ENCODE measurements at regions not wholly inside any gene's neighbourhood (a gene's known extent, or its start where the extent isn't known, plus 50 kb on each side); places are given as distances from the start of the nearest gene placed in this dataset.

DNA sequence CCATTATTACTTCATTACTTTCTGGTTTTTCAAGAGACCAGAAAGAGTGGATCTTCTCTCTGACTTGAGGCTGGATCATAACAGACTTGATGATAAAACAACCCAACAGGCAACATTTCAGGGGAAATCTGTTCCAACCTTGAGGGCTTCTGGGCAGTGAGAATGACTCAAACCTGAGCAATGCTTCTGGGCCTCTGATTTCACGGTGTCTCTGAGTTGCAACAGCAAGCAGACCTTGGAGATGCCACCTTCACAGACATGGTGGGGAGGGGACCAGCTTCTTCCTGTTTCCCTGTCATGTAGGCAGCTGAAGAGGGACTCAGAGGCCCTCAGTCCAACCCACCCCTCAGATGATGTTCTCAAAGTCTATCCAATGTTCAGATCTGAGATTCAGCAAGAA is 104.0 kb downstream of the ABHD5 start:
- FAIRE-seq, result peak; percentile 91
- dilution Hi-C loops (cut with MboI; ENCODE audit: extremely low pct_ligation_motif_present, low sequenced_read_pairs), result no loop called here

DNA sequence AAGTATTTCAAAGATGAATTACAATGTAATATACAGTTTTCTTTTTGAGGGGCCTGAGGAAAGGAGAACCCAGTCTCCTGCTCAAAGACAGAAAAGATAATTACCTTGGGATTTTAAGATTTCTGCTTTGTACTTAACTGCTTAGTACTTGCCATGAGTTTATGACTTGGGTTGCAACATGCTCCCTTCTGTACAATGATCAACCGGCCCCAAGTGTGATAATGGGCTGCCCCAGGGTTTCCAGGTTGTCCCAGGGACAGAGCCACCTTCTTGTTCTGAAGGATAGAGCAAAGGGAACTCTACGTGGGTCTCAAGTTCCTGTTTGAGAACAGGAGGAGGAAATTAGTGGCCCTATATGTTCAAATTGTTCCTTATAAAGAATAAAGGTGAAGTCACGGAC is 104.8 kb downstream of the ABHD5 start:
- Histone ChIP-seq H3K9ac (ENCODE audit: control insufficient read depth, extremely low read depth, insufficient read depth, low read length) (no peak overlapping the region), H3K4me3 (ENCODE audit: control insufficient read depth in 2 of 3, extremely low read depth in 1 of 3, insufficient read depth in 2 of 3, low read depth in 1 of 3, low read length in 3 of 3) (no peak overlapping the region), H3K9me1 (ENCODE audit: control insufficient read depth, extremely low read depth, insufficient read depth, low read length) (no peaks in the 10 kb centered on the region), H2AFZ (ENCODE audit: control insufficient read depth, low read length) (no peak overlapping the region), H3K4me1 (ENCODE audit: control insufficient read depth, extremely low read depth, insufficient read depth, low read length) (peaks cover 28% of the 10 kb centered on the region), H3K27ac (ENCODE audit: control insufficient read depth, insufficient read depth, low read length) (peak overlapping the region; percentile 65), H3K36me3 (ENCODE audit: control insufficient read depth in 2 of 2, extremely low read depth in 1 of 2, insufficient read depth in 2 of 2, low read length in 2 of 2) (no peaks in the 10 kb centered on the region), H3K9me3 (ENCODE audit: control insufficient read depth, low read depth, low read length) (no peaks in the 10 kb centered on the region), H3K4me2 (ENCODE audit: control insufficient read depth, extremely low read depth, insufficient read depth, low read depth, low read length) (no peak overlapping the region), H4K20me1 (ENCODE audit: control insufficient read depth, extremely low read depth, insufficient read depth, low read length) (no peaks in the 10 kb centered on the region), H3K79me2 (ENCODE audit: control insufficient read depth, insufficient read depth, low read length) (no peaks in the 10 kb centered on the region), H3K27me3 (ENCODE audit: control insufficient read depth, extremely low read depth, insufficient read depth, low read length) (no peaks in the 10 kb centered on the region)
- dilution Hi-C loops (cut with MboI; ENCODE audit: extremely low pct_ligation_motif_present, low sequenced_read_pairs), result no loop called here
- TF ChIP-seq EZH2 (IDR thresholded peaks at IDR 0.05; ENCODE audit: low read length), result no peak
- TF ChIP-seq, protein P1, sequence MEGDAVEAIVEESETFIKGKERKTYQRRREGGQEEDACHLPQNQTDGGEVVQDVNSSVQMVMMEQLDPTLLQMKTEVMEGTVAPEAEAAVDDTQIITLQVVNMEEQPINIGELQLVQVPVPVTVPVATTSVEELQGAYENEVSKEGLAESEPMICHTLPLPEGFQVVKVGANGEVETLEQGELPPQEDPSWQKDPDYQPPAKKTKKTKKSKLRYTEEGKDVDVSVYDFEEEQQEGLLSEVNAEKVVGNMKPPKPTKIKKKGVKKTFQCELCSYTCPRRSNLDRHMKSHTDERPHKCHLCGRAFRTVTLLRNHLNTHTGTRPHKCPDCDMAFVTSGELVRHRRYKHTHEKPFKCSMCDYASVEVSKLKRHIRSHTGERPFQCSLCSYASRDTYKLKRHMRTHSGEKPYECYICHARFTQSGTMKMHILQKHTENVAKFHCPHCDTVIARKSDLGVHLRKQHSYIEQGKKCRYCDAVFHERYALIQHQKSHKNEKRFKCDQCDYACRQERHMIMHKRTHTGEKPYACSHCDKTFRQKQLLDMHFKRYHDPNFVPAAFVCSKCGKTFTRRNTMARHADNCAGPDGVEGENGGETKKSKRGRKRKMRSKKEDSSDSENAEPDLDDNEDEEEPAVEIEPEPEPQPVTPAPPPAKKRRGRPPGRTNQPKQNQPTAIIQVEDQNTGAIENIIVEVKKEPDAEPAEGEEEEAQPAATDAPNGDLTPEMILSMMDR (optimal IDR thresholded peaks at IDR 0.05 in 1 of 3, IDR thresholded peaks at IDR 0.05 in 1 of 3, conservative IDR thresholded peaks at IDR 0.05 in 1 of 3; ENCODE audit: extremely low read depth in 1 of 3, insufficient read depth in 2 of 3, low read length in 3 of 3), result no peak
- no peak for FAIRE-seq
- no peak for DNase-seq (ENCODE audit: low read depth, low spot score)

More for the DNA sequence above, 104.0 kb downstream of the ABHD5 start:
- no peak overlapping the region for H3K9ac ChIP-seq (ENCODE audit: control insufficient read depth, extremely low read depth, insufficient read depth, low read length)
- TF ChIP-seq, protein P1 (optimal IDR thresholded peaks at IDR 0.05 in 1 of 3, IDR thresholded peaks at IDR 0.05 in 1 of 3, conservative IDR thresholded peaks at IDR 0.05 in 1 of 3; ENCODE audit: extremely low read depth in 1 of 3, insufficient read depth in 2 of 3, low read length in 3 of 3), result no peak
- TF ChIP-seq EZH2 (IDR thresholded peaks at IDR 0.05; ENCODE audit: low read length), result no peak
- H3K27me3 ChIP-seq (ENCODE audit: control insufficient read depth, extremely low read depth, insufficient read depth, low read length), result no peaks in the 10 kb centered on the region
- peaks cover 28% of the 10 kb centered on the region for H3K4me1 ChIP-seq (ENCODE audit: control insufficient read depth, extremely low read depth, insufficient read depth, low read length)
- H2AFZ ChIP-seq (ENCODE audit: control insufficient read depth, low read length), result no peak overlapping the region
- no peak for DNase-seq (ENCODE audit: low read depth, low spot score)
- H3K9me3 ChIP-seq (ENCODE audit: control insufficient read depth, low read depth, low read length), result no peaks in the 10 kb centered on the region
- peak overlapping the region; percentile 39 for H3K4me2 ChIP-seq (ENCODE audit: control insufficient read depth, extremely low read depth, insufficient read depth, low read depth, low read length)
- H3K4me3 ChIP-seq (ENCODE audit: control insufficient read depth in 2 of 3, extremely low read depth in 1 of 3, insufficient read depth in 2 of 3, low read depth in 1 of 3, low read length in 3 of 3), result no peak overlapping the region
- H3K36me3 ChIP-seq (ENCODE audit: control insufficient read depth in 2 of 2, extremely low read depth in 1 of 2, insufficient read depth in 2 of 2, low read length in 2 of 2), result no peaks in the 10 kb centered on the region
- peak overlapping the region; percentile 65 for H3K27ac ChIP-seq (ENCODE audit: control insufficient read depth, insufficient read depth, low read length)
- H3K79me2 ChIP-seq (ENCODE audit: control insufficient read depth, insufficient read depth, low read length), result no peaks in the 10 kb centered on the region
- no peaks in the 10 kb centered on the region for H3K9me1 ChIP-seq (ENCODE audit: control insufficient read depth, extremely low read depth, insufficient read depth, low read length)
- H4K20me1 ChIP-seq (ENCODE audit: control insufficient read depth, extremely low read depth, insufficient read depth, low read length), result no peaks in the 10 kb centered on the region

Measured in keratinocyte (primary cell).